ENCODE measurements at regions not wholly inside any gene's neighbourhood (a gene's known extent, or its start where the extent isn't known, plus 50 kb on each side); places are given as distances from the start of the nearest gene placed in this dataset.

DNA sequence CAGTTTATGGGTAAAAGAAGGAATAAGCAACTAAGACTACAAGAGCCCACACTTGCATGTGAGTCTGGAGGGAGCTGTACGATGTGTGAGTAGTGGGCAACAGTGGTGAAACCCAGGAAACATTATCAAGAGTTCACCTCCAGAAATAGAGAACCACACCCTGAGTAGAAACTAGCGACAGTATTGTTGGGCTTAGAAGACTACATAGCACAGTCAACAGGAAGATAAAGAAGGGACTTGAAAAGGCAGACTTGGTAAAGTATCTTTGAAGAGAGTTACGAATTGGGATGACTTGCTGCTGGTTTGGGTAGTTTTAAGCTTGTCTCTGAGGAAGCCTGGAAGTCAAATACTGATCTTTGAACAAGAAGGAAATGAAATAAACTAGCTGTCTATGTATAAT lies 223.2 kb upstream of the GNAI1 start:
- Histone ChIP-seq H3K4me1 (ENCODE audit: control insufficient read depth in 1 of 2, insufficient read depth in 2 of 2, low read length in 2 of 2) (no peaks in the 10 kb centered on the region), H2AK5ac (ENCODE audit: low read length) (no peak overlapping the region), H4K8ac (ENCODE audit: low read depth, low read length) (no peak overlapping the region), H4K91ac (ENCODE audit: low read depth, low read length) (no peak overlapping the region), H3K4me3 (ENCODE audit: low read depth, low read length) (no peak overlapping the region), H3K14ac (ENCODE audit: low read length) (no peak overlapping the region), H3K9ac (ENCODE audit: low read length) (no peak overlapping the region), H3K27me3 (ENCODE audit: insufficient read depth, low read length) (no peaks in the 10 kb centered on the region), H3K4ac (ENCODE audit: low read depth, low read length) (no peak overlapping the region), H3K18ac (ENCODE audit: low read length) (no peak overlapping the region), H2AFZ (ENCODE audit: insufficient read depth, low read length, poor library complexity) (no peak overlapping the region), H3K79me2 (ENCODE audit: control insufficient read depth, insufficient read depth, low read length, poor library complexity) (no peaks in the 10 kb centered on the region), H3K9me3 (ENCODE audit: insufficient read depth, low read depth, low read length) (peaks cover 5% of the 10 kb centered on the region), H3K23ac (ENCODE audit: low read length) (no peak overlapping the region), H3K27ac (ENCODE audit: low read depth, low read length) (no peak overlapping the region), H3K4me2 (ENCODE audit: low read length) (no peak overlapping the region), H2BK5ac (ENCODE audit: low read depth, low read length, poor library complexity) (no peak overlapping the region), H3K79me1 (ENCODE audit: low read length) (no peaks in the 10 kb centered on the region), H4K12ac (ENCODE audit: low read depth, low read length) (no peak overlapping the region), H2BK120ac (ENCODE audit: insufficient read depth, low read length, poor library complexity) (no peak overlapping the region), H3K36me3 (ENCODE audit: control insufficient read depth in 1 of 2, insufficient read depth in 2 of 2, low read length in 2 of 2) (no peaks in the 10 kb centered on the region), H2BK12ac (ENCODE audit: low read length) (no peak overlapping the region)
- no peak for DNase-seq
- WGBS (ENCODE audit: extremely low coverage, insufficient coverage, insufficient read length), result no CpG with 5 or more reads among the region's 3 CpGs

DNA sequence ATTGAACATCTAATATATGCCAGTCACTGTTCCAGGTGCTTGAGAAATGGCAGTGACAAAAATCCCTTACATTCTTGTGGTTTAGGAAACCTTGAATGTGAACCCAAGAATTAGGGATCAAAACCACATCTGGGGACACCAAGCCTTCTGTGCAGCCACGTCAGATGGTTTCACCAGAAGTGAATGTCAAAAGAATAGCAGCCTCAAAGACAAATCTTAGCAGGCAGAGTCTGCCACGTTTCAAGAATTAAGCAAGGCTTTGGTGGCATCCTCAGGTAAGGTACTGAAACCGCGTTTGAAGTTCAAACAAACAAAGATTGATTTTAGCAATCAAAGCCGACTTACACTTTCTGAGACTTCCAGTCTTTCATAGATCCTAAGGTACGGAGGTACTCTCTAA lies 225.5 kb upstream of the GNAI1 start:
- Histone ChIP-seq H2AK5ac (ENCODE audit: low read length) (no peak overlapping the region), H2BK5ac (ENCODE audit: low read depth, low read length, poor library complexity) (no peak overlapping the region), H3K79me1 (ENCODE audit: low read length) (no peaks in the 10 kb centered on the region), H3K4me3 (ENCODE audit: low read depth, low read length) (no peak overlapping the region), H3K27ac (ENCODE audit: low read depth, low read length) (no peak overlapping the region), H3K79me2 (ENCODE audit: control insufficient read depth, insufficient read depth, low read length, poor library complexity) (no peaks in the 10 kb centered on the region), H3K4me1 (ENCODE audit: control insufficient read depth in 1 of 2, insufficient read depth in 2 of 2, low read length in 2 of 2) (no peaks in the 10 kb centered on the region), H4K8ac (ENCODE audit: low read depth, low read length) (no peak overlapping the region), H3K27me3 (ENCODE audit: insufficient read depth, low read length) (no peaks in the 10 kb centered on the region), H2AFZ (ENCODE audit: insufficient read depth, low read length, poor library complexity) (no peak overlapping the region), H3K36me3 (ENCODE audit: control insufficient read depth in 1 of 2, insufficient read depth in 2 of 2, low read length in 2 of 2) (no peaks in the 10 kb centered on the region), H3K9ac (ENCODE audit: low read length) (no peak overlapping the region), H3K9me3 (ENCODE audit: insufficient read depth, low read depth, low read length) (no peaks in the 10 kb centered on the region), H3K23ac (ENCODE audit: low read length) (no peak overlapping the region), H2BK120ac (ENCODE audit: insufficient read depth, low read length, poor library complexity) (no peak overlapping the region), H4K91ac (ENCODE audit: low read depth, low read length) (no peak overlapping the region), H4K12ac (ENCODE audit: low read depth, low read length) (no peak overlapping the region), H3K14ac (ENCODE audit: low read length) (no peak overlapping the region), H3K4ac (ENCODE audit: low read depth, low read length) (no peak overlapping the region), H3K18ac (ENCODE audit: low read length) (no peak overlapping the region), H3K4me2 (ENCODE audit: low read length) (no peak overlapping the region), H2BK12ac (ENCODE audit: low read length) (no peak overlapping the region)
- no CpG with 5 or more reads among the region's 6 CpGs for WGBS (ENCODE audit: extremely low coverage, insufficient coverage, insufficient read length)
- no peak for DNase-seq

DNA sequence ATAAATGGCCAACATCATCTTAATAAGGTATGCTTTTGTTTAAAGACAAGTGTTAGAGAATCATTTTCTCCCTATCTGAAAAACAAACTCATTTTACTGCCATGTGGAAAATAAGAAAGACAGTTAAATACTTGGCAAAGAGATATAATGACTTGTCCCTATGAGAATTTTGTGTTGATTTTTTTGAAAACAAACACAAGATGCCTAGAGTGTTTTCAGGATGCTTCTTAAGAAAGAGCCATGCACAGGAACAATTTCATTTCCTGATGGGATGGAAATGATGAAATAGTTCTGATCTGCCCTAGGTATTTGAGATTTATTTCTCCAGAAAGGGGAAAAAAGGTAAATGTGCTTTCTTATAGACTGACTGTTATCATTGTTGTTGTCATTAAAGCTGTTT lies 237.5 kb upstream of the GNAI1 start:
- no peaks in the 10 kb centered on the region for H3K4me1 ChIP-seq (ENCODE audit: control insufficient read depth in 1 of 2, insufficient read depth in 2 of 2, low read length in 2 of 2)
- H3K4me3 ChIP-seq (ENCODE audit: low read depth, low read length), result no peak overlapping the region
- no peak overlapping the region for H4K8ac ChIP-seq (ENCODE audit: low read depth, low read length)
- no peak overlapping the region for H2AFZ ChIP-seq (ENCODE audit: insufficient read depth, low read length, poor library complexity)
- H3K23ac ChIP-seq (ENCODE audit: low read length), result no peak overlapping the region
- no peak overlapping the region for H3K4me2 ChIP-seq (ENCODE audit: low read length)
- no peaks in the 10 kb centered on the region for H3K36me3 ChIP-seq (ENCODE audit: control insufficient read depth in 1 of 2, insufficient read depth in 2 of 2, low read length in 2 of 2)
- no peak overlapping the region for H4K91ac ChIP-seq (ENCODE audit: low read depth, low read length)
- no peak for DNase-seq
- H2BK120ac ChIP-seq (ENCODE audit: insufficient read depth, low read length, poor library complexity), result no peak overlapping the region
- H2AK5ac ChIP-seq (ENCODE audit: low read length), result no peak overlapping the region
- no peak overlapping the region for H3K4ac ChIP-seq (ENCODE audit: low read depth, low read length)
- H3K79me2 ChIP-seq (ENCODE audit: control insufficient read depth, insufficient read depth, low read length, poor library complexity), result no peaks in the 10 kb centered on the region
- no peak overlapping the region for H3K27ac ChIP-seq (ENCODE audit: low read depth, low read length)
- no peak overlapping the region for H3K9ac ChIP-seq (ENCODE audit: low read length)
- no peak overlapping the region for H3K14ac ChIP-seq (ENCODE audit: low read length)
- no peak overlapping the region for H4K12ac ChIP-seq (ENCODE audit: low read depth, low read length)
- no peaks in the 10 kb centered on the region for H3K27me3 ChIP-seq (ENCODE audit: insufficient read depth, low read length)
- no peak overlapping the region for H2BK12ac ChIP-seq (ENCODE audit: low read length)
- H3K9me3 ChIP-seq (ENCODE audit: insufficient read depth, low read depth, low read length), result no peaks in the 10 kb centered on the region
- H3K18ac ChIP-seq (ENCODE audit: low read length), result no peak overlapping the region
- H2BK5ac ChIP-seq (ENCODE audit: low read depth, low read length, poor library complexity), result no peak overlapping the region
- no peaks in the 10 kb centered on the region for H3K79me1 ChIP-seq (ENCODE audit: low read length)

DNA sequence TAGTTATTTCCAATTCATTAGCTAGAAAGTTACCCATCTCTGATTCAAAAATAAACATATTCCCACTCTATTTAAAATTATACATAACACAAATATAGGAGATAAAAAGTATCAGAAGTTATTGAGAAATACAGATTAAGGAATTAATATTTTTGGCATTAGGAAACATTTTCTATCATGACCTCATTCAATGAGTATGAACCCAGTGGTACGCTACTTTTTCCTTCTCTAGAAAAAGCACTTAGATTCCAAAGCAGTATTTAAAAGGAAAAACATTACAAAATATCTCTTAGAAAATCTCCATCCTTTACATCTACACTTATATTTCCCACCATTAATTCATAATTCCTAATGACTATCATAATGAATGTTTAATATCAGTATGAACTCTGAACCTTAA lies 240.6 kb upstream of the GNAI1 start:
- no peak overlapping the region for H4K12ac ChIP-seq (ENCODE audit: low read depth, low read length)
- no peak overlapping the region for H3K23ac ChIP-seq (ENCODE audit: low read length)
- H2BK120ac ChIP-seq (ENCODE audit: insufficient read depth, low read length, poor library complexity), result no peak overlapping the region
- no peak for DNase-seq
- no peak overlapping the region for H2AK5ac ChIP-seq (ENCODE audit: low read length)
- no CpG with 5 or more reads among the region's 1 CpG for WGBS (ENCODE audit: extremely low coverage, insufficient coverage, insufficient read length)
- H3K27ac ChIP-seq (ENCODE audit: low read depth, low read length), result no peak overlapping the region
- no peaks in the 10 kb centered on the region for H3K79me1 ChIP-seq (ENCODE audit: low read length)
- no peak overlapping the region for H3K4ac ChIP-seq (ENCODE audit: low read depth, low read length)
- H3K36me3 ChIP-seq (ENCODE audit: control insufficient read depth in 1 of 2, insufficient read depth in 2 of 2, low read length in 2 of 2), result no peaks in the 10 kb centered on the region
- no peak overlapping the region for H3K18ac ChIP-seq (ENCODE audit: low read length)
- H3K4me1 ChIP-seq (ENCODE audit: control insufficient read depth in 1 of 2, insufficient read depth in 2 of 2, low read length in 2 of 2), result no peaks in the 10 kb centered on the region
- H3K4me3 ChIP-seq (ENCODE audit: low read depth, low read length), result no peak overlapping the region
- no peak overlapping the region for H4K91ac ChIP-seq (ENCODE audit: low read depth, low read length)
- H3K79me2 ChIP-seq (ENCODE audit: control insufficient read depth, insufficient read depth, low read length, poor library complexity), result no peaks in the 10 kb centered on the region
- no peak overlapping the region for H2BK5ac ChIP-seq (ENCODE audit: low read depth, low read length, poor library complexity)
- H3K9me3 ChIP-seq (ENCODE audit: insufficient read depth, low read depth, low read length), result no peaks in the 10 kb centered on the region
- H3K14ac ChIP-seq (ENCODE audit: low read length), result no peak overlapping the region
- no peak overlapping the region for H4K8ac ChIP-seq (ENCODE audit: low read depth, low read length)
- H3K9ac ChIP-seq (ENCODE audit: low read length), result no peak overlapping the region
- H3K27me3 ChIP-seq (ENCODE audit: insufficient read depth, low read length), result no peaks in the 10 kb centered on the region
- H2BK12ac ChIP-seq (ENCODE audit: low read length), result no peak overlapping the region
- H3K4me2 ChIP-seq (ENCODE audit: low read length), result no peak overlapping the region
- H2AFZ ChIP-seq (ENCODE audit: insufficient read depth, low read length, poor library complexity), result no peak overlapping the region

DNA sequence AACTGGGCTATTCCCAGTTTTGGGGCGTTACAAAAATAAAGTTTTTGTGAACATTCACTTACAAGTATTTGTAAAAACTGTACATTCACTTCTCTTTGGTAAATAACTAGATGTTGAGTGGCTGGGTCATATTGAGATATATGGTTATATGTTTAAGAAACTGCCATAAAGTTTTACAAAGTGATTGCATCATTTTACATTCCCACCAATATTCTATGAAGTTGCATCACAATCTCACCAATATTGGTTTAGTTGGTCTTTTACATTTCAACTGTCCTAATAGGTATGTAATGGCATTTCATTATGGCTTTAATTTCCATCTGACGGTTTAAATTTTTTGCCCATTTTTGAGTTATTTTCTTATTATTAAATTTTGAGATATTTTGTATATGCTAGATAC lies 251.7 kb upstream of the GNAI1 start:
- WGBS (ENCODE audit: extremely low coverage, insufficient coverage, insufficient read length), result no CpG with 5 or more reads among the region's 2 CpGs
- Histone ChIP-seq H3K9me3 (ENCODE audit: insufficient read depth, low read depth, low read length) (no peaks in the 10 kb centered on the region), H3K27ac (ENCODE audit: low read depth, low read length) (no peak overlapping the region), H3K4me1 (ENCODE audit: control insufficient read depth in 1 of 2, insufficient read depth in 2 of 2, low read length in 2 of 2) (no peaks in the 10 kb centered on the region), H3K4me3 (ENCODE audit: low read depth, low read length) (no peak overlapping the region), H3K79me2 (ENCODE audit: control insufficient read depth, insufficient read depth, low read length, poor library complexity) (no peaks in the 10 kb centered on the region), H3K14ac (ENCODE audit: low read length) (no peak overlapping the region), H3K4ac (ENCODE audit: low read depth, low read length) (no peak overlapping the region), H2BK120ac (ENCODE audit: insufficient read depth, low read length, poor library complexity) (no peak overlapping the region), H4K91ac (ENCODE audit: low read depth, low read length) (no peak overlapping the region), H3K36me3 (ENCODE audit: control insufficient read depth in 1 of 2, insufficient read depth in 2 of 2, low read length in 2 of 2) (no peaks in the 10 kb centered on the region), H4K12ac (ENCODE audit: low read depth, low read length) (no peak overlapping the region), H2AFZ (ENCODE audit: insufficient read depth, low read length, poor library complexity) (no peak overlapping the region), H3K23ac (ENCODE audit: low read length) (no peak overlapping the region), H2BK5ac (ENCODE audit: low read depth, low read length, poor library complexity) (no peak overlapping the region), H3K27me3 (ENCODE audit: insufficient read depth, low read length) (no peaks in the 10 kb centered on the region), H3K18ac (ENCODE audit: low read length) (no peak overlapping the region), H3K4me2 (ENCODE audit: low read length) (no peak overlapping the region), H2BK12ac (ENCODE audit: low read length) (no peak overlapping the region), H3K79me1 (ENCODE audit: low read length) (no peaks in the 10 kb centered on the region), H2AK5ac (ENCODE audit: low read length) (no peak overlapping the region), H3K9ac (ENCODE audit: low read length) (no peak overlapping the region), H4K8ac (ENCODE audit: low read depth, low read length) (no peak overlapping the region)
- no peak for DNase-seq

All from trophoblast cell (in vitro differentiated cells and primary cell).